ENCODE measurements at regions not wholly inside any gene's neighbourhood (a gene's known extent, or its start where the extent isn't known, plus 50 kb on each side); places are given as distances from the start of the nearest gene placed in this dataset.
"Not testable (repeated sequence)": the region's sequence is repeated elsewhere in the genome, so short reads cannot be mapped to it uniquely, and the experiment has no call there.

GRCh38 chr14:106727962-106728361 lies 1201.6 kb downstream of the TMEM121 start:
- not testable (repeated sequence) for H3K4me3 Mint-ChIP-seq; H3K4me1 Mint-ChIP-seq (ENCODE audit: low read depth); DNase-seq; H3K27me3 Mint-ChIP-seq (ENCODE audit: insufficient read depth); H3K27ac Mint-ChIP-seq; H3K36me3 Mint-ChIP-seq (ENCODE audit: low read depth); H3K9me3 Mint-ChIP-seq

- Mint-ChIP-seq H3K9me3 (peaks cover 4% of the 10 kb centered on the region; the same call in 1 of the 2 replicates), H3K27me3 (ENCODE audit: insufficient read depth) (no peaks in the 10 kb centered on the region), H3K27ac (no peak overlapping the region), H3K4me3 (no peak overlapping the region), H3K36me3 (ENCODE audit: low read depth) (no peaks in the 10 kb centered on the region), H3K4me1 (ENCODE audit: low read depth) (no peaks in the 10 kb centered on the region)
- TF ChIP-seq CTCF (IDR thresholded peaks at IDR 0.05) = no peak
- no peak for DNase-seq
Measured at GRCh38 chr14:106728611-106729010, 1202.2 kb downstream of the TMEM121 start.

DNA sequence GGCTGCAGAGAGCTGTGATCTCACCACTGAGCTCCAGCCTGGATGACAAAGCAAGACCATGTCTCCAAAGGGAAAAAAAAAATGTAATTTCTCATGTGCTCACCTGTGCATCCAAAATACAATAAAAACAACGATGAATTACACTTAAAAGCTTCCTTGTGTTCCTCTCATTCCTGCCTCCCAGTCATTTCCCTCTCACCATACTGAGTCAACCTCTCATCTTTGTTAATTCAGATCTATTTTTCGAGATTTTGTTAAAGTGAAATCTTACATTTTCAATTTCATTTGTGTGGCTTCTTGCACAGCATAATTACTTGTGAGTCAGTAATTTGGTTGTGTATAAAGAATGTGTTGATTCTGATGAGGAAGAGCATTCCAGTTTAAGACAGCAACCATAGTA lies 1203.2 kb downstream of the TMEM121 start:
- no peak overlapping the region for H3K4me3 Mint-ChIP-seq
- no peaks in the 10 kb centered on the region for H3K27me3 Mint-ChIP-seq (ENCODE audit: insufficient read depth)
- H3K9me3 Mint-ChIP-seq = peaks cover 9% of the 10 kb centered on the region; the same call in 1 of the 2 replicates
- no peak for TF ChIP-seq CTCF (IDR thresholded peaks at IDR 0.05)
- no peaks in the 10 kb centered on the region for H3K4me1 Mint-ChIP-seq (ENCODE audit: low read depth)
- no peak overlapping the region for H3K27ac Mint-ChIP-seq
- DNase-seq = no peak
- no peaks in the 10 kb centered on the region for H3K36me3 Mint-ChIP-seq (ENCODE audit: low read depth)

DNA sequence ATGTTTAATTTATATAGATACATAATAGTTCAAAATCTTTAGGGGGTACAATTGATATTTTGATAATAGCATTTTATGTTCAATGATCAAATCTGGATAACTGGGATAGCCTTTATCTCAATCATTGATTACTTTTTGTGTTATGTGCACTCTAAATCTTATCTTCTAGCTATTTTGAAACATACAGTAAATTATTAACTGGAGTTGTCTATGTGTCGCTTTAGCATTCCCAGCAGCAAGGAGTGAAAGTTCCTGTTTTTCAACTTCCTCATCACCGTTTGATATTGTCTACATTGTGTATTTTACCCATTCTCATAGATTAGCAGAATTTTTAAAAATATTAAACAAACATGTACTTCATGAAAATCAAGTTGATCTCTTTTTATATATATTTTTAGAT lies 1207.4 kb downstream of the TMEM121 start:
- Mint-ChIP-seq H3K27ac (no peak overlapping the region), H3K27me3 (ENCODE audit: insufficient read depth) (no peaks in the 10 kb centered on the region), H3K4me1 (ENCODE audit: low read depth) (no peaks in the 10 kb centered on the region), H3K36me3 (ENCODE audit: low read depth) (no peaks in the 10 kb centered on the region), H3K9me3 (peaks cover 10% of the 10 kb centered on the region; the same call in 1 of the 2 replicates), H3K4me3 (no peak overlapping the region)
- DNase-seq = no peak
- TF ChIP-seq CTCF (IDR thresholded peaks at IDR 0.05) = no peak

DNA sequence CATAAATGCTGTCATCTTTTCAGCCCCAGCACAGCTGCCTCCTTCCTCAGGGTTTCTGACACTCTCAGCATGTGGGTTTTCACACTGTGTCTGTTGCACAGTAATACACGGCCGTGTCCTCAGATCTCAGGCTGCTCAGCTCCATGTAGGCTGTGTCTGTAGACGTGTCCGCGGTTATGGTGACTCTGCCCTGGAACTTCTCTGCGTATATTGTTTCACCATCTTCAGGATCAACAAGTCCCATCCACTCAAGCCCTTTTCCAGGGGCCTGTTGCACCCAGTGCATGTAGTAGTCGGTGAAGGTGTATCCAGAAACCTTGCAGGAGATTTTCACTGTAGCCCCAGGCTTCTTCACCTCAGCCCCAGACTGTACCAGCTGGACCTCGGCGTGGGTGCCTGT lies 1210.6 kb downstream of the TMEM121 start:
- Mint-ChIP-seq H3K4me3 (no peak overlapping the region), H3K36me3 (ENCODE audit: low read depth) (no peaks in the 10 kb centered on the region), H3K4me1 (ENCODE audit: low read depth) (no peaks in the 10 kb centered on the region), H3K9me3 (peaks cover 6% of the 10 kb centered on the region; the same call in 1 of the 2 replicates), H3K27ac (no peak overlapping the region), H3K27me3 (ENCODE audit: insufficient read depth) (no peaks in the 10 kb centered on the region)
- no peak for TF ChIP-seq CTCF (IDR thresholded peaks at IDR 0.05)
- no peak for DNase-seq

- Mint-ChIP-seq H3K27me3 (ENCODE audit: insufficient read depth) (no peaks in the 10 kb centered on the region), H3K36me3 (ENCODE audit: low read depth) (no peaks in the 10 kb centered on the region), H3K4me3 (no peak overlapping the region), H3K9me3 (peaks cover 6% of the 10 kb centered on the region; the same call in 1 of the 2 replicates), H3K27ac (no peak overlapping the region), H3K4me1 (ENCODE audit: low read depth) (no peaks in the 10 kb centered on the region)
- DNase-seq = no peak
- TF ChIP-seq CTCF (IDR thresholded peaks at IDR 0.05) = no peak
Measured at GRCh38 chr14:106738075-106738474, 1211.7 kb downstream of the TMEM121 start.

DNA sequence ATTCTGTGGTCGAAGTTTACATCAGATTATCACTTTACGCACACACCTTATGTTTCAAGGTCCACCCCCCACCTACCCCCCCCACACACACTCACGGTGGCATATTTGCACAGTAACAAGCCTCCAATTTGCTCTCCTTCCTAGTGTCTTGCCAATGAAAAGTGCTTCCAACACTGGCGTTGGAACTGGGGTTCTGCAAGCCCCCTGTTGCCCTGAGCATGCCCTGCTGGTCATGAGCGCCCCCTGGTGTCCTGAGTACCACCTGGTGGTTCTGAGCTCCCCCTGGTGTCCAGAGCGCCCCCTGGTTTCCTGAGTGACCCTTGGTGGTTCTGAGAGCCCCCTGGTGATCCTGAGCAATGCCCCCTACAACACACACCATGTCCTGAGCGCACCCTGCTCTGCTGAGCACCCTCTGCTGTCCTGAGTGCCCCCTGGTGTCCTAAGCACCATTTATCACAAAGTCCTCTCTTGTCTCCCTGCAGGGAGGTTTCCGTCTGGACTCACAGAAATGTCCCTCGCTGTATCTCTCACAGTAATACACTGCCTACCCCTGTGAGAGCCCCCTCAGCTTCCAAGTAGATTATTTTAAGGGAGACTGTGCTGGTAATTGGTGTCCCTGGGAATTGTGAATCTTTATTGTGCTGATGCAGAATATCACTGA lies 1212.3 kb downstream of the TMEM121 start:
- H3K27ac Mint-ChIP-seq; H3K4me1 Mint-ChIP-seq (ENCODE audit: low read depth): not testable (repeated sequence)

More for the DNA sequence above, 1212.3 kb downstream of the TMEM121 start:
- not testable (repeated sequence) for DNase-seq; H3K36me3 Mint-ChIP-seq (ENCODE audit: low read depth); H3K4me3 Mint-ChIP-seq; H3K9me3 Mint-ChIP-seq; H3K27me3 Mint-ChIP-seq (ENCODE audit: insufficient read depth)
